ENCODE measurements at regions not wholly inside any gene's neighbourhood (a gene's known extent, or its start where the extent isn't known, plus 50 kb on each side); places are given as distances from the start of the nearest gene placed in this dataset.

- TF ChIP-seq POLR2A (IDR thresholded peaks at IDR 0.05; ENCODE audit: low read depth, low read length), result no peak
- FAIRE-seq (no peak), DNase-seq (ENCODE audit: insufficient read length, low spot score) (no peak)
These were observed 72.2 kb upstream of the SLC4A10 start for GRCh38 chr2:161552015-161552414.

GRCh38 chr2:161555826-161556225 is 68.4 kb upstream of the SLC4A10 start:
- TF ChIP-seq POLR2A (IDR thresholded peaks at IDR 0.05; ENCODE audit: low read depth, low read length), result no peak
- FAIRE-seq, result no peak
- DNase-seq (ENCODE audit: insufficient read length, low spot score), result no peak

GRCh38 chr2:161556440-161556839 is 67.8 kb upstream of the SLC4A10 start:
- TF ChIP-seq POLR2A (IDR thresholded peaks at IDR 0.05; ENCODE audit: low read depth, low read length), result no peak
- peak; percentile 30 for FAIRE-seq
- no peak for DNase-seq (ENCODE audit: insufficient read length, low spot score)

GRCh38 chr2:161557538-161557937 is 66.7 kb upstream of the SLC4A10 start:
- TF ChIP-seq POLR2A (IDR thresholded peaks at IDR 0.05; ENCODE audit: low read depth, low read length), result no peak
- FAIRE-seq (no peak), DNase-seq (ENCODE audit: insufficient read length, low spot score) (no peak)

GRCh38 chr2:161564906-161565305 is 59.3 kb upstream of the SLC4A10 start:
- FAIRE-seq (no peak), DNase-seq (ENCODE audit: insufficient read length, low spot score) (no peak)
- no peak for TF ChIP-seq POLR2A (IDR thresholded peaks at IDR 0.05; ENCODE audit: low read depth, low read length)

GRCh38 chr2:161569401-161569800 is 54.8 kb upstream of the SLC4A10 start:
- no peak for DNase-seq (ENCODE audit: insufficient read length, low spot score)
- no peak for FAIRE-seq
- no peak for TF ChIP-seq POLR2A (IDR thresholded peaks at IDR 0.05; ENCODE audit: low read depth, low read length)

- no peak for DNase-seq (ENCODE audit: insufficient read length, low spot score)
- FAIRE-seq, result no peak
- TF ChIP-seq POLR2A (IDR thresholded peaks at IDR 0.05; ENCODE audit: low read depth, low read length), result no peak
These were observed 53.7 kb upstream of the SLC4A10 start for GRCh38 chr2:161570424-161571050.

GRCh38 chr2:161571051-161571429 is 53.2 kb upstream of the SLC4A10 start:
- DNase-seq (ENCODE audit: insufficient read length, low spot score), result no peak
- no peak for FAIRE-seq
- no peak for TF ChIP-seq POLR2A (IDR thresholded peaks at IDR 0.05; ENCODE audit: low read depth, low read length)
